Lung microvascular endothelial cell (primary cell): ENCODE measurements at regions not wholly inside any gene's neighbourhood (a gene's known extent, or its start where the extent isn't known, plus 50 kb on each side); places are given as distances from the start of the nearest gene placed in this dataset.
"Not testable (repeated sequence)": the region's sequence is repeated elsewhere in the genome, so short reads cannot be mapped to it uniquely, and the experiment has no call there.

Experiments used
- DNase-seq, 2 donors: peaks; one replicate each; pipeline versions ENCODE4 v3.0.0 to v3.0.0-alpha.2; 2010; ENCODE audit warnings: low read depth in 2 of 2

GRCh38 chr14:29982171-29982570, 54.5 kb upstream of the PRKD1 start:
- no peak for DNase-seq

GRCh38 chr14:29982993-29983392, 55.3 kb upstream of the PRKD1 start:
- DNase-seq, result no peak

- not testable (repeated sequence) for DNase-seq
These were observed 62.8 kb upstream of the PRKD1 start for GRCh38 chr14:29990344-29990857.

GRCh38 chr14:29990993-29991392, 63.3 kb upstream of the PRKD1 start:
- DNase-seq, result no peak

GRCh38 chr14:29993143-29993542, 65.5 kb upstream of the PRKD1 start:
- no peak for DNase-seq

GRCh38 chr14:29999013-29999539, 71.4 kb upstream of the PRKD1 start:
- DNase-seq, result peak in 1 of 2 donors; percentile 1

GRCh38 chr14:30002859-30003258, 75.2 kb upstream of the PRKD1 start:
- DNase-seq, result no peak

GRCh38 chr14:30005114-30005808, 77.6 kb upstream of the PRKD1 start:
- peak; percentile 68 to 77 for DNase-seq

- DNase-seq, result no peak
These were observed 79.0 kb upstream of the PRKD1 start for GRCh38 chr14:30006695-30007094.

- no peak for DNase-seq
These were observed 87.8 kb upstream of the PRKD1 start for GRCh38 chr14:30015489-30015888.

GRCh38 chr14:30016002-30016401, 88.4 kb upstream of the PRKD1 start:
- DNase-seq, result no peak

GRCh38 chr14:30017370-30017993, 89.8 kb upstream of the PRKD1 start:
- no peak for DNase-seq

- DNase-seq, result no peak
These were observed 92.6 kb upstream of the PRKD1 start for GRCh38 chr14:30020271-30020670.

GRCh38 chr14:30020687-30021086, 93.0 kb upstream of the PRKD1 start:
- no peak for DNase-seq

GRCh38 chr14:30023350-30023749, 95.7 kb upstream of the PRKD1 start:
- not testable (repeated sequence) for DNase-seq

- peak in 1 of 2 donors; percentile 0 for DNase-seq
These were observed 106.5 kb upstream of the PRKD1 start for GRCh38 chr14:30034152-30034551.

GRCh38 chr14:30035361-30035760, 107.7 kb upstream of the PRKD1 start:
- DNase-seq, result no peak

- no peak for DNase-seq
These were observed 118.1 kb upstream of the PRKD1 start for GRCh38 chr14:30045720-30046119.

GRCh38 chr14:30053103-30053502, 125.5 kb upstream of the PRKD1 start:
- DNase-seq, result no peak

GRCh38 chr14:30054201-30054600, 126.6 kb upstream of the PRKD1 start:
- no peak for DNase-seq

GRCh38 chr14:30058401-30058800, 130.8 kb upstream of the PRKD1 start:
- no peak for DNase-seq

GRCh38 chr14:30063746-30064145, 136.1 kb upstream of the PRKD1 start:
- DNase-seq, result no peak

- no peak for DNase-seq
These were observed 136.8 kb upstream of the PRKD1 start for GRCh38 chr14:30064454-30064853.
